DMS114 treated with DMSO at 0.1 percent for 48 hours (cell line): ENCODE measurements at regions not wholly inside any gene's neighbourhood (a gene's known extent, or its start where the extent isn't known, plus 50 kb on each side); places are given as distances from the start of the nearest gene placed in this dataset.
"Not testable (repeated sequence)": the region's sequence is repeated elsewhere in the genome, so short reads cannot be mapped to it uniquely, and the experiment has no call there.

Source experiments
- DNase-seq: peaks from one replicate; lab custom pipeline; 2025; ENCODE audit not compliant: unreplicated experiment; lab: John Stamatoyannopoulos, UW

GRCh38 chr10:64773357-64773756 lies 1252.2 kb downstream of the REEP3 start:
- DNase-seq = no peak

- not testable (repeated sequence) for DNase-seq
These were observed 1263.2 kb downstream of the REEP3 start for GRCh38 chr10:64784451-64784850.

GRCh38 chr10:64785816-64786215 lies 1264.6 kb downstream of the REEP3 start:
- DNase-seq = no peak

GRCh38 chr10:64786989-64787388 lies 1265.8 kb downstream of the REEP3 start:
- DNase-seq = no peak

- no peak for DNase-seq
These were observed 1274.6 kb downstream of the REEP3 start for GRCh38 chr10:64795847-64796246.

- DNase-seq = no peak
These were observed 1277.1 kb downstream of the REEP3 start for GRCh38 chr10:64798297-64798696.

- not testable (repeated sequence) for DNase-seq
These were observed 1287.0 kb downstream of the REEP3 start for GRCh38 chr10:64808233-64808632.

GRCh38 chr10:64810046-64810445 lies 1288.8 kb downstream of the REEP3 start:
- not testable (repeated sequence) for DNase-seq

GRCh38 chr10:64813391-64813790 lies 1292.2 kb downstream of the REEP3 start:
- DNase-seq = no peak

GRCh38 chr10:64814201-64814600 lies 1293.0 kb downstream of the REEP3 start:
- no peak for DNase-seq

- no peak for DNase-seq
These were observed 1308.7 kb downstream of the REEP3 start for GRCh38 chr10:64829888-64830412.

- DNase-seq = no peak
These were observed 1309.7 kb downstream of the REEP3 start for GRCh38 chr10:64830869-64831268.

- no peak for DNase-seq
These were observed 1319.1 kb downstream of the REEP3 start for GRCh38 chr10:64840341-64840740.

- DNase-seq = no peak
These were observed 1325.5 kb downstream of the REEP3 start for GRCh38 chr10:64846700-64847099.

- no peak for DNase-seq
These were observed 1334.7 kb downstream of the REEP3 start for GRCh38 chr10:64855941-64856340.

- no peak for DNase-seq
These were observed 1338.7 kb downstream of the REEP3 start for GRCh38 chr10:64859911-64860310.

- DNase-seq = no peak
These were observed 1342.6 kb downstream of the REEP3 start for GRCh38 chr10:64863836-64864235.

GRCh38 chr10:64867501-64867962 lies 1346.3 kb downstream of the REEP3 start:
- no peak for DNase-seq

- DNase-seq = no peak
These were observed 1351.9 kb downstream of the REEP3 start for GRCh38 chr10:64873088-64873487.

GRCh38 chr10:64873959-64874358 lies 1352.8 kb downstream of the REEP3 start:
- peak; percentile 22 for DNase-seq

- no peak for DNase-seq
These were observed 1359.3 kb downstream of the REEP3 start for GRCh38 chr10:64880546-64880945.

GRCh38 chr10:64881257-64881656 lies 1360.1 kb downstream of the REEP3 start:
- no peak for DNase-seq

GRCh38 chr10:64896582-64896981 lies 1375.4 kb downstream of the REEP3 start:
- no peak for DNase-seq
